ENCODE measurements at regions not wholly inside any gene's neighbourhood (a gene's known extent, or its start where the extent isn't known, plus 50 kb on each side); places are given as distances from the start of the nearest gene placed in this dataset.

GRCh38 chr20:4476903-4477500 is 209.3 kb upstream of the PRNP start:
- H3K4me1 ChIP-seq: no peaks in the 10 kb centered on the region
- H3K36me3 ChIP-seq: no peaks in the 10 kb centered on the region
- TF ChIP-seq, protein P1, sequence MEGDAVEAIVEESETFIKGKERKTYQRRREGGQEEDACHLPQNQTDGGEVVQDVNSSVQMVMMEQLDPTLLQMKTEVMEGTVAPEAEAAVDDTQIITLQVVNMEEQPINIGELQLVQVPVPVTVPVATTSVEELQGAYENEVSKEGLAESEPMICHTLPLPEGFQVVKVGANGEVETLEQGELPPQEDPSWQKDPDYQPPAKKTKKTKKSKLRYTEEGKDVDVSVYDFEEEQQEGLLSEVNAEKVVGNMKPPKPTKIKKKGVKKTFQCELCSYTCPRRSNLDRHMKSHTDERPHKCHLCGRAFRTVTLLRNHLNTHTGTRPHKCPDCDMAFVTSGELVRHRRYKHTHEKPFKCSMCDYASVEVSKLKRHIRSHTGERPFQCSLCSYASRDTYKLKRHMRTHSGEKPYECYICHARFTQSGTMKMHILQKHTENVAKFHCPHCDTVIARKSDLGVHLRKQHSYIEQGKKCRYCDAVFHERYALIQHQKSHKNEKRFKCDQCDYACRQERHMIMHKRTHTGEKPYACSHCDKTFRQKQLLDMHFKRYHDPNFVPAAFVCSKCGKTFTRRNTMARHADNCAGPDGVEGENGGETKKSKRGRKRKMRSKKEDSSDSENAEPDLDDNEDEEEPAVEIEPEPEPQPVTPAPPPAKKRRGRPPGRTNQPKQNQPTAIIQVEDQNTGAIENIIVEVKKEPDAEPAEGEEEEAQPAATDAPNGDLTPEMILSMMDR (IDR thresholded peaks at IDR 0.05; ENCODE audit: borderline replicate concordance): no peak
- intact Hi-C loops (cut with micrococcal nuclease): no loop called here
- no peaks in the 10 kb centered on the region for H3K9me3 ChIP-seq (replicated peaks)
- no peak overlapping the region for H3K4me3 ChIP-seq
- peaks cover 5% of the 10 kb centered on the region for H3K27me3 ChIP-seq (ENCODE audit: low read depth)
- no peak for DNase-seq
- H3K27ac ChIP-seq (replicated peaks): no peak overlapping the region

DNA sequence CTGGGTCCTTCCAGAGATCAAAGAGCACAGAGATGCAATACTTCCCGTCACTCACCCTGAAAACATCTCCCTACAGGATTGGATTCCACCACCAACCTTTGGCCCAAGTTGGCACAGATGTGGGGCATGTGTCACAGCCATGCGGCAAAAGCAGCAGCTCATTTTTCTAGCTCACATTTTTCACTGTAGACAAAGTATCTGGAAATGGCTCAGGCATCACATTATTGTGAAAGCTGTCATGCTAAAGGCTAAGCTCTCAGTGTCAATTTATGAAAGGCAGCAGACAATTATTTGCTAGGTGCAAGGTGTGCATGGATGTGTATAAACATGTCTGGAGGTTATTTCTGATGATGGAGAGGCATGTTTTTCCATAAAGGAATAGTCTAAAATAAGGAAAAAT is 213.3 kb upstream of the PRNP start:
- intact Hi-C loops (cut with micrococcal nuclease): no loop called here
- DNase-seq: no peak
- no peak overlapping the region for H3K27ac ChIP-seq (replicated peaks)
- no peak overlapping the region for H3K4me3 ChIP-seq
- no peaks in the 10 kb centered on the region for H3K27me3 ChIP-seq (ENCODE audit: low read depth)
- no peaks in the 10 kb centered on the region for H3K4me1 ChIP-seq
- no peaks in the 10 kb centered on the region for H3K36me3 ChIP-seq
- no peaks in the 10 kb centered on the region for H3K9me3 ChIP-seq (replicated peaks)
- TF ChIP-seq, protein P1 (IDR thresholded peaks at IDR 0.05; ENCODE audit: borderline replicate concordance): no peak

DNA sequence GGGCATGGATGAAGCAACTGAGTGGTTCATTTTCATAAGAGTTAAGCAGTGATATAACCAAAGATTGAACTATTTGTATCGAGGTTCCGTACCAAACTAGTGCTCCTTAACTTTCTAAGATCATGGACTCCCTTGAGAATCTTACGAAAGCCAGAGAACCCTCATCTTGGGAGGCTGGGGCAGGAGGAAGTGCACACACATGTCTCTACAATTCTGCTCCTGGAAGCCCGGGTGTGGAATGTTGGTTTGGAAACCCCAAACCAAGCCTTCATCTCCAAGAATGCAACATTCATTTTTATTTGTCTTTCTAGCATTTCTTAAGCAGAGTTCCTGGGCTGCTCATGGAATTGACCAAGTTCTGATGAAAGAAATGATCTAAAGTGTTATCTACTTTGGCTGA is 215.0 kb upstream of the PRNP start:
- intact Hi-C loops (cut with micrococcal nuclease): no loop called here
- H3K27ac ChIP-seq (replicated peaks): no peak overlapping the region
- no peak for DNase-seq
- no peak overlapping the region for H3K4me3 ChIP-seq
- TF ChIP-seq, protein P1 (IDR thresholded peaks at IDR 0.05; ENCODE audit: borderline replicate concordance): no peak
- H3K36me3 ChIP-seq: no peaks in the 10 kb centered on the region
- H3K27me3 ChIP-seq (ENCODE audit: low read depth): no peaks in the 10 kb centered on the region
- no peaks in the 10 kb centered on the region for H3K9me3 ChIP-seq (replicated peaks)
- H3K4me1 ChIP-seq: no peaks in the 10 kb centered on the region

- no peaks in the 10 kb centered on the region for H3K36me3 ChIP-seq
- no peaks in the 10 kb centered on the region for H3K9me3 ChIP-seq (replicated peaks)
- DNase-seq: no peak
- TF ChIP-seq, protein P1 (IDR thresholded peaks at IDR 0.05; ENCODE audit: borderline replicate concordance): no peak
- H3K4me3 ChIP-seq: no peak overlapping the region
- peaks cover 4% of the 10 kb centered on the region for H3K4me1 ChIP-seq
- H3K27me3 ChIP-seq (ENCODE audit: low read depth): no peaks in the 10 kb centered on the region
- intact Hi-C loops (cut with micrococcal nuclease): no loop called here
- H3K27ac ChIP-seq (replicated peaks): no peak overlapping the region
Measured at GRCh38 chr20:4470375-4470774, 215.9 kb upstream of the PRNP start.

GRCh38 chr20:4469910-4470309 is 216.3 kb upstream of the PRNP start:
- Histone ChIP-seq H3K27ac (replicated peaks) (no peak overlapping the region), H3K27me3 (ENCODE audit: low read depth) (no peaks in the 10 kb centered on the region), H3K4me3 (no peak overlapping the region), H3K4me1 (peaks cover 4% of the 10 kb centered on the region), H3K36me3 (no peaks in the 10 kb centered on the region), H3K9me3 (replicated peaks) (no peaks in the 10 kb centered on the region)
- intact Hi-C loops (cut with micrococcal nuclease): no loop called here
- no peak for DNase-seq
- TF ChIP-seq, protein P1 (IDR thresholded peaks at IDR 0.05; ENCODE audit: borderline replicate concordance): no peak
